ENCODE measurements at regions not wholly inside any gene's neighbourhood (a gene's known extent, or its start where the extent isn't known, plus 50 kb on each side); places are given as distances from the start of the nearest gene placed in this dataset.

- TF ChIP-seq CTCF (IDR thresholded peaks at IDR 0.05) = no peak
- no peak for TF ChIP-seq ZFX (IDR thresholded peaks at IDR 0.05; ENCODE audit: borderline replicate concordance)
Observed at GRCh38 chr2:126175222-126175621, 480.7 kb upstream of the GYPC start.

Measured in 22Rv1 (cell line).